ENCODE measurements at regions not wholly inside any gene's neighbourhood (a gene's known extent, or its start where the extent isn't known, plus 50 kb on each side); places are given as distances from the start of the nearest gene placed in this dataset.

- TF ChIP-seq POLR2A (IDR thresholded peaks at IDR 0.05) (no peak), CTCF (IDR thresholded peaks at IDR 0.05 in 8 of 11, conservative IDR thresholded peaks at IDR 0.05 in 3 of 11) (no peak)
Measured at GRCh38 chr14:44300916-44301315, 206.2 kb downstream of the FSCB start.

All from spleen (tissue), 7 donors.